Right atrium auricular region (tissue), 2 donors: ENCODE measurements at regions not wholly inside any gene's neighbourhood (a gene's known extent, or its start where the extent isn't known, plus 50 kb on each side); places are given as distances from the start of the nearest gene placed in this dataset.

Source experiments
- DNase-seq: peaks from one replicate; pipeline ENCODE4 v3.0.0-alpha.2; 2019; ENCODE audit warnings: low spot score
- H3K27ac ChIP-seq, 2 donors: fragments of 200-600 bp; sonication (generic); 1 replicate in 1 of 2; 2 replicates in 1 of 2; pipeline ENCODE4 v1.5.1; 2016 to 2019
- H3K27me3 ChIP-seq, 2 donors: fragments of 200-600 bp; sonication (generic); one replicate each; pipeline versions ENCODE4 v1.5.1 to v1.6.0; 2017 to 2019
- H3K36me3 ChIP-seq: fragments of 200-600 bp; sonication (generic); one replicate; pipeline ENCODE4 v1.5.1; 2016
- H3K4me1 ChIP-seq, 2 donors: fragments of 200-600 bp; sonication (generic); one replicate each; pipeline versions ENCODE4 v1.5.1 to v1.6.0; 2017 to 2019
- H3K4me3 ChIP-seq, 2 donors: fragments of 200-600 bp; sonication (generic); 1 replicate in 1 of 2; 2 replicates in 1 of 2; pipeline ENCODE4 v1.5.1; 2017 to 2019; ENCODE audit warnings: mild to moderate bottlenecking in 1 of 2, moderate library complexity in 1 of 2
- H3K9me3 ChIP-seq, 2 donors: fragments of 200-600 bp; sonication (generic); one replicate each; pipeline ENCODE4 v1.5.1; 2019
- CTCF ChIP-seq, 2 donors: fragments of 200-600 bp; sonication (generic); IDR thresholded peaks; one replicate each; pipeline ENCODE4 v1.5.1; 2019; ENCODE audit warnings: antibody characterized with exemption in 2 of 2

- H3K27ac ChIP-seq: peak overlapping the region in 1 of 2 donors; percentile 38
- no peak for TF ChIP-seq CTCF (IDR thresholded peaks at IDR 0.05)
- H3K27me3 ChIP-seq: no peaks in the 10 kb centered on the region
- peaks cover 0 to 7% of the 10 kb centered on the region in 2 donors for H3K4me1 ChIP-seq
- no peak overlapping the region for H3K4me3 ChIP-seq
- DNase-seq: no peak
- no peaks in the 10 kb centered on the region for H3K36me3 ChIP-seq
- no peaks in the 10 kb centered on the region for H3K9me3 ChIP-seq
These were observed 130.6 kb downstream of the FBXO8 start for GRCh38 chr4:174152717-174153466.

GRCh38 chr4:174147863-174148262, 135.6 kb downstream of the FBXO8 start:
- no peak overlapping the region for H3K4me3 ChIP-seq
- no peaks in the 10 kb centered on the region for H3K36me3 ChIP-seq
- H3K9me3 ChIP-seq: no peaks in the 10 kb centered on the region
- no peak for DNase-seq
- H3K27ac ChIP-seq: no peak overlapping the region
- no peaks in the 10 kb centered on the region for H3K27me3 ChIP-seq
- TF ChIP-seq CTCF (IDR thresholded peaks at IDR 0.05): no peak
- H3K4me1 ChIP-seq: peaks cover 0 to 6% of the 10 kb centered on the region in 2 donors

- no peaks in the 10 kb centered on the region for H3K9me3 ChIP-seq
- DNase-seq: no peak
- no peak for TF ChIP-seq CTCF (IDR thresholded peaks at IDR 0.05)
- H3K4me3 ChIP-seq: no peak overlapping the region
- no peaks in the 10 kb centered on the region for H3K36me3 ChIP-seq
- no peaks in the 10 kb centered on the region for H3K4me1 ChIP-seq
- no peak overlapping the region for H3K27ac ChIP-seq
- H3K27me3 ChIP-seq: no peaks in the 10 kb centered on the region
These were observed 139.4 kb downstream of the FBXO8 start for GRCh38 chr4:174144106-174144505.

GRCh38 chr4:174141876-174142275, 141.6 kb downstream of the FBXO8 start:
- H3K27me3 ChIP-seq: no peaks in the 10 kb centered on the region
- no peak for TF ChIP-seq CTCF (IDR thresholded peaks at IDR 0.05)
- H3K4me1 ChIP-seq: no peaks in the 10 kb centered on the region
- H3K9me3 ChIP-seq: no peaks in the 10 kb centered on the region
- no peak for DNase-seq
- no peaks in the 10 kb centered on the region for H3K36me3 ChIP-seq
- no peak overlapping the region for H3K4me3 ChIP-seq
- no peak overlapping the region for H3K27ac ChIP-seq

GRCh38 chr4:174138616-174139015, 144.9 kb downstream of the FBXO8 start:
- H3K36me3 ChIP-seq: no peaks in the 10 kb centered on the region
- peaks cover 0 to 5% of the 10 kb centered on the region in 2 donors for H3K4me1 ChIP-seq
- H3K27me3 ChIP-seq: no peaks in the 10 kb centered on the region
- no peak overlapping the region for H3K27ac ChIP-seq
- H3K9me3 ChIP-seq: no peaks in the 10 kb centered on the region
- no peak overlapping the region for H3K4me3 ChIP-seq
- no peak for TF ChIP-seq CTCF (IDR thresholded peaks at IDR 0.05)
- no peak for DNase-seq

- Histone ChIP-seq H3K4me3 (no peak overlapping the region), H3K36me3 (no peaks in the 10 kb centered on the region), H3K27me3 (no peaks in the 10 kb centered on the region), H3K9me3 (no peaks in the 10 kb centered on the region), H3K27ac (no peak overlapping the region), H3K4me1 (peaks cover 0 to 5% of the 10 kb centered on the region in 2 donors)
- no peak for TF ChIP-seq CTCF (IDR thresholded peaks at IDR 0.05)
- no peak for DNase-seq
These were observed 145.8 kb downstream of the FBXO8 start for GRCh38 chr4:174137698-174138097.
